Tibial artery (tissue), 4 donors: ENCODE measurements at regions not wholly inside any gene's neighbourhood (a gene's known extent, or its start where the extent isn't known, plus 50 kb on each side); places are given as distances from the start of the nearest gene placed in this dataset.
"Not testable (repeated sequence)": the region's sequence is repeated elsewhere in the genome, so short reads cannot be mapped to it uniquely, and the experiment has no call there.

Experiments
- DNase-seq, 2 donors: peaks; one replicate each; pipeline ENCODE4 v3.0.0-alpha.2; 2019
- H3K27ac ChIP-seq, 2 donors: fragments of 200-600 bp; sonication (generic) in 1 of 2; 1 replicate in 1 of 2; 2 replicates in 1 of 2; pipeline ENCODE4 v1.5.1; 2018 to 2019; ENCODE audit warnings: mild to moderate bottlenecking in 1 of 2
- H3K27me3 ChIP-seq, 2 donors: fragments of 200-600 bp; sonication (generic) in 1 of 2; one replicate each; pipeline versions ENCODE4 v1.5.1 to v1.6.0; 2016 to 2019
- H3K36me3 ChIP-seq, 3 donors: fragments of 200-600 bp; sonication (generic) in 2 of 3; one replicate each; pipeline ENCODE4 v1.5.1; 2016 to 2019; ENCODE audit warnings: mild to moderate bottlenecking in 2 of 3
- H3K4me1 ChIP-seq, 4 donors: fragments of 200-600 bp; sonication (generic) in 2 of 4; 1 replicate in 3 of 4; 2 replicates in 1 of 4; pipeline ENCODE4 v1.5.1; 2016 to 2019
- H3K4me3 ChIP-seq, 2 donors: fragments of 200-600 bp; sonication (generic) in 1 of 2; 1 replicate in 1 of 2; 2 replicates in 1 of 2; pipeline ENCODE4 v1.5.1; 2018 to 2019; ENCODE audit warnings: mild to moderate bottlenecking in 2 of 2
- H3K9me3 ChIP-seq, 3 donors: fragments of 200-600 bp; sonication (generic) in 1 of 3; one replicate each; pipeline ENCODE4 v1.5.1; 2016 to 2019
- intact Hi-C: fragments of 100-400 bp; cut with DNase I; formaldehyde crosslinking; loops from one replicate; pipeline ENCODE4 v1.15.0; 2023; ENCODE audit warnings: low total_unique reads
- TF ChIP-seq, protein P1 (sequence below), 2 experiments: fragments of 200-600 bp in 1 of 2; fragments of 450-650 bp in 1 of 2; IDR thresholded peaks; one replicate each; pipeline ENCODE4 v1.5.1; 2017 to 2019; ENCODE audit warnings: antibody characterized with exemption in 2 of 2, mild to moderate bottlenecking in 1 of 2, moderate library complexity in 1 of 2

DNA sequence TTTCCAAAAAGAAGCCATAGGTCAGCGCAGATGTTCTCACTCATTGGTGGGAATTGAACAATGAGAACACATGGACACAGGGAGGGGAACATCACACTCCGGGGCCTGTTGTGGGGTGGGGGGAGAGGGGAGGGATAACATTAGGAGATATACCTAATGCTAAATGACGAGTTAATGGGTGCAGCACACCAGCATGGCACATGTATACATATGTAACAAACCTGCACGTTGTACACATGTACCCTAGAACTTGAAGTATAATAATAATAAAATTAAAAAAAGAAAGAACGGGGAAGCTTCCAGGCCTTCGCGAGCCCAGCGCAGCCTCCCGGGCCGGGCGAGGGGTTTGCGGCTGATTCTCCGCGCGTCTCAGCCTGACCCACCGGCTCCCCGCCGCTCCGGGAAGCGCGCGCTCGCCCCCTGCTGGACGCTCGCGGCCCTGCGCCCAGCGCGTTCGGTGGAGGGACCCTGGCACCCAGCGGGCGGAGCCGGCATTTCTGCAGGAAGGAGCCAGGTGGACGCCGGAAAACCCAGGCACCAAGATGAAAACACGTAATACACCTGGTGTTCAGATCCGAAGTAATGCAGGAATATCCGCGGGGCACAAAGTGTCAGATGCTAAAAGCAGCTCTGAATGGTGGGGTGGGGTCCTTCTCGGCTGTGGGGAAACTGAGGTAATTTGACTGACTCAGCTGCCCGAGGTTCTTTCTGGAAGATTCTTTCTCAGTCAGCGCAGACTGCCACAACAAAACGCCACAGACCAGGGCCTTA is 67.1 kb upstream of the PPP1R26 start:
- H3K27ac ChIP-seq, H3K36me3 ChIP-seq, intact Hi-C loops, H3K4me3 ChIP-seq, H3K4me1 ChIP-seq, H3K9me3 ChIP-seq: not testable (repeated sequence)
- peak in 1 of 2 donors; percentile 73 for DNase-seq
- H3K27me3 ChIP-seq = peaks cover 0 to 59% of the 10 kb centered on the region in 2 donors
- TF ChIP-seq, protein P1, sequence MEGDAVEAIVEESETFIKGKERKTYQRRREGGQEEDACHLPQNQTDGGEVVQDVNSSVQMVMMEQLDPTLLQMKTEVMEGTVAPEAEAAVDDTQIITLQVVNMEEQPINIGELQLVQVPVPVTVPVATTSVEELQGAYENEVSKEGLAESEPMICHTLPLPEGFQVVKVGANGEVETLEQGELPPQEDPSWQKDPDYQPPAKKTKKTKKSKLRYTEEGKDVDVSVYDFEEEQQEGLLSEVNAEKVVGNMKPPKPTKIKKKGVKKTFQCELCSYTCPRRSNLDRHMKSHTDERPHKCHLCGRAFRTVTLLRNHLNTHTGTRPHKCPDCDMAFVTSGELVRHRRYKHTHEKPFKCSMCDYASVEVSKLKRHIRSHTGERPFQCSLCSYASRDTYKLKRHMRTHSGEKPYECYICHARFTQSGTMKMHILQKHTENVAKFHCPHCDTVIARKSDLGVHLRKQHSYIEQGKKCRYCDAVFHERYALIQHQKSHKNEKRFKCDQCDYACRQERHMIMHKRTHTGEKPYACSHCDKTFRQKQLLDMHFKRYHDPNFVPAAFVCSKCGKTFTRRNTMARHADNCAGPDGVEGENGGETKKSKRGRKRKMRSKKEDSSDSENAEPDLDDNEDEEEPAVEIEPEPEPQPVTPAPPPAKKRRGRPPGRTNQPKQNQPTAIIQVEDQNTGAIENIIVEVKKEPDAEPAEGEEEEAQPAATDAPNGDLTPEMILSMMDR (IDR thresholded peaks at IDR 0.05) = peak; percentile 98

DNA sequence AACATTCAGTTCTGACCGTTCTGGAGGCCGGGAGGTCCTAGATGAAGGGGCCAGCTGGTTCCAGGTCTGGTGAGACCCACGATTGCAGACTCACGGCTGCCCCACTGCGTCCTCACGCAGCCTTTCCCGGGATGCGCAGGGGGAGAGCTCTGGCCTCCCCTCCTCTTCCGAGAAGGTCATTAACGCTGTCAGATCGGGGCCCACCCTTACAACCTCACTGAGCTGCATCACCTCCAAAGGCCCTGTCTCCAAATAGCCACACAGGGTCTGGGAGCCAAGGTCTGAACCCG is 66.6 kb upstream of the PPP1R26 start:
- Histone ChIP-seq H3K4me3 (no peak overlapping the region), H3K27me3 (peaks cover 0 to 57% of the 10 kb centered on the region in 2 donors), H3K4me1 (peaks cover 0 to 5% (median 0%) of the 10 kb centered on the region in 4 donors), H3K27ac (no peak overlapping the region), H3K9me3 (no peaks in the 10 kb centered on the region), H3K36me3 (no peaks in the 10 kb centered on the region)
- intact Hi-C loops = no loop called here
- TF ChIP-seq, protein P1 (IDR thresholded peaks at IDR 0.05) = no peak
- DNase-seq = no peak

DNA sequence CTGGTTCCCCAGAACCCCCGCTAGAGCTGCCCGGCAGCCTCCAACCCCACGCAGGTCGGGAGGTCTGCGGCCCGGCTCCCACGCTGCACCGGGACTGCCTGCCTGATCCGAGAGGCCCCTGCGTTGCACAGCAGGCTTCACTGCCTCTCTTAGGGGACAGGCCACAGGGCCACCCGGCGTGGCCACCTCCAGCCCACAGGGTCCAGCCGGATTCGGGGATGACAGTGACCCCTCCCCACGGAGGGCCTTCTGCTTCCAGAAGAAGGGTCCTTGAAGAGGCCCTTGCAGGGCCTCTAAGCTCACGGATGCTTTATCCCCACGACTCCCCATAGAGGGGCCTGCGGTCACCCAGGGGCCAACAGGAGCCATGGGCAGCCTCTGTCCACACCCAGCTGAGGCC is 66.1 kb upstream of the PPP1R26 start:
- no peak overlapping the region for H3K27ac ChIP-seq
- no peaks in the 10 kb centered on the region for H3K9me3 ChIP-seq
- TF ChIP-seq, protein P1 (IDR thresholded peaks at IDR 0.05) = no peak
- H3K36me3 ChIP-seq = no peaks in the 10 kb centered on the region
- intact Hi-C loops = no loop called here
- DNase-seq = peak in 1 of 2 donors; percentile 61
- H3K27me3 ChIP-seq = peaks cover 0 to 57% of the 10 kb centered on the region in 2 donors
- H3K4me3 ChIP-seq = no peak overlapping the region
- peaks cover 0 to 5% (median 0%) of the 10 kb centered on the region in 4 donors for H3K4me1 ChIP-seq

DNA sequence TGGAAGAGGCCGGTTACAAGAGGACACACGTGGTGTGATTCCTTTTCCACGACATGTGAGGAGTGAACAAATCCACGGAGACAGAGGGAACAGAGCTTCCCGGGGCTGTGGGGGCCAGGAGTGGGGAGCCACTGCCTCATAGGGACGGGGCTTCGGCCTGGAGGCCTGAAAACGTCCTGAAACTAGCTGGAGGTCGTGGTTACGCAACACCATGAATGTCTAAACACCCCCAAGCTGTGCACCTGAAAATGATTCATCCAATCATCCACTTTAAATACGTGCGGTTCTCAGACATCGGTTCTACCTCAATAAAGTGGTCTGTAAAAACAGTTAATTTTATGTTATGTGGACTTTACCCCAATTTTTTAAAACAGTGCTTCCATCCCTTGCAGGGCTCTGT is 65.3 kb upstream of the PPP1R26 start:
- Histone ChIP-seq H3K36me3 (no peaks in the 10 kb centered on the region), H3K27ac (no peak overlapping the region), H3K27me3 (peaks cover 0 to 51% of the 10 kb centered on the region in 2 donors), H3K9me3 (no peaks in the 10 kb centered on the region), H3K4me3 (no peak overlapping the region), H3K4me1 (peaks cover 0 to 5% (median 0%) of the 10 kb centered on the region in 4 donors)
- DNase-seq = peak in 1 of 2 donors; percentile 21
- intact Hi-C loops = no loop called here
- TF ChIP-seq, protein P1 (IDR thresholded peaks at IDR 0.05) = no peak

DNA sequence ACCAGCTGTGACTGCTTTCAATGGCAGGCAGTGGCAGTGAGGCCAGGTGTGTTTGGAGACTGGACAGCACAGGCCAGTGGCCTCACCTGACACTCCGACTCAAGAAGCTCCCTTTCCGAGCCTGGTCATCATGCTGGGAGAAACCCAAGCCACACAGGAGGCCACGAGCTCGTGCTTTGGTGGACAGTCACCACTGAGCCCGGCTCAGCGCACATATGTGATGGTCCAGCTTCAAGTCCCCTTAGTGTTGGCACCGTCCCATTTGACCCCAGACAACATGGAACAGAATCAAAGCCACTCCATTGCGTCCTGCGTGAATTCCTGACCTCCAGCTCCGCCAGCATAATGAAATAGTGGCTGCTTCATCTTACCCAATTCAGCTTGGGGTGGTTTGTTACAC is 64.0 kb upstream of the PPP1R26 start:
- Histone ChIP-seq H3K4me1 (peaks cover 0 to 5% (median 0%) of the 10 kb centered on the region in 4 donors), H3K4me3 (no peak overlapping the region), H3K27me3 (peaks cover 0 to 44% of the 10 kb centered on the region in 2 donors), H3K27ac (no peak overlapping the region), H3K9me3 (no peaks in the 10 kb centered on the region), H3K36me3 (no peaks in the 10 kb centered on the region)
- intact Hi-C loops = no loop called here
- TF ChIP-seq, protein P1 (IDR thresholded peaks at IDR 0.05) = no peak
- DNase-seq = peak in 1 of 2 donors; percentile 29
